ENCODE measurements at regions not wholly inside any gene's neighbourhood (a gene's known extent, or its start where the extent isn't known, plus 50 kb on each side); places are given as distances from the start of the nearest gene placed in this dataset.

- TF ChIP-seq CTCF (conservative IDR thresholded peaks at IDR 0.05 in 1 of 2, IDR thresholded peaks at IDR 0.05 in 1 of 2; ENCODE audit: low read depth in 1 of 2, low read length in 2 of 2) (no peak), EZH2 (IDR thresholded peaks at IDR 0.05; ENCODE audit: low read length, missing control alignments) (no peak)
Observed at GRCh38 chr4:160212078-160212477, 1109.2 kb downstream of the RAPGEF2 start.

Measured in fibroblast of lung (primary cell).